H1 (cell line): ENCODE measurements at regions not wholly inside any gene's neighbourhood (a gene's known extent, or its start where the extent isn't known, plus 50 kb on each side); places are given as distances from the start of the nearest gene placed in this dataset.

Experiments used
- CTCF ChIA-PET: fragments of 300-600 bp; sonication (Branson Sonifier 250); formaldehyde crosslinking; loops from one replicate; lab custom pipeline; 2021; ENCODE audit not compliant: partially characterized antibody; lab: Charles Lee
- POLR2A ChIA-PET: fragments of 300-600 bp; sonication (Branson Sonifier 250); formaldehyde crosslinking; loops from one replicate; lab custom pipeline; 2021; ENCODE audit warnings: inconsistent platforms; ENCODE audit not compliant: partially characterized antibody; lab: Charles Lee
- DNase-seq, 2 experiments: peaks; one replicate each; pipeline versions ENCODE4 v3.0.0 to v3.0.0-alpha.2; 2010 to 2022; ENCODE audit warnings: low spot score in 2 of 2, low read depth in 1 of 2, mixed read lengths in 1 of 2
- FAIRE-seq: peaks from 2 replicates; lab custom pipeline; 2011; peaks lifted over from hg19 to GRCh38; lab: Jason Lieb, UNC
- H2AFZ ChIP-seq: 2 replicates; pipeline ENCODE4 v1.8.1; 2012; ENCODE audit warnings: low read length, inconsistent platforms
- H2AK5ac ChIP-seq: 2 replicates; pipeline ENCODE4 v1.6.1; 2013; ENCODE audit warnings: low read depth, low read length
- H2BK120ac ChIP-seq: replicated peaks from 2 replicates; pipeline ENCODE3; 2013; ENCODE audit warnings: low read depth, low read length, inconsistent platforms
- H2BK12ac ChIP-seq: 2 replicates; pipeline ENCODE4 v1.6.1; 2013; ENCODE audit warnings: low read depth, low read length
- H2BK15ac ChIP-seq: 2 replicates; pipeline ENCODE4 v1.6.1; 2013; ENCODE audit warnings: low read length
- H2BK20ac ChIP-seq: 2 replicates; pipeline ENCODE4 v1.6.1; 2013; ENCODE audit warnings: low read length
- H2BK5ac ChIP-seq: 2 replicates; pipeline ENCODE4 v1.6.1; 2013; ENCODE audit warnings: low read depth, low read length
- H3K14ac ChIP-seq: 2 replicates; pipeline ENCODE4 v1.6.1; 2013; ENCODE audit warnings: inconsistent platforms; ENCODE audit not compliant: insufficient read length
- H3K18ac ChIP-seq: 2 replicates; pipeline ENCODE4 v1.6.1; 2013; ENCODE audit warnings: low read length; ENCODE audit errors: extremely low read depth
- H3K23ac ChIP-seq: 2 replicates; pipeline ENCODE4 v1.6.1; 2013; ENCODE audit warnings: inconsistent platforms; ENCODE audit not compliant: insufficient read length
- H3K23me2 ChIP-seq: 2 replicates; pipeline ENCODE4 v1.6.1; 2013; ENCODE audit warnings: low read depth, low read length
- H3K27ac ChIP-seq: 2 replicates; pipeline ENCODE4 v1.6.1; 2011; ENCODE audit warnings: low read depth, low read length, inconsistent platforms
- H3K27me3 ChIP-seq, 4 experiments: replicated peaks in 1 of 4; 1 replicate in 1 of 4; 2 replicates in 3 of 4; pipeline versions ENCODE4 v1.6.1 to v1.8.1; 2011 to 2013; ENCODE audit warnings: low read length in 3 of 4, mild to moderate bottlenecking in 3 of 4, inconsistent platforms in 2 of 4, mixed read lengths in 2 of 4, moderate library complexity in 1 of 4; ENCODE audit not compliant: control insufficient read depth in 3 of 4, insufficient read depth in 3 of 4; ENCODE audit errors: extremely low read depth in 1 of 4
- H3K36me3 ChIP-seq, 4 experiments: 2 replicates each; pipeline versions ENCODE4 v1.6.1 to v1.8.1; 2011 to 2013; ENCODE audit warnings: mild to moderate bottlenecking in 4 of 4, low read length in 3 of 4, moderate library complexity in 2 of 4, control low read depth in 1 of 4, inconsistent platforms in 1 of 4; ENCODE audit not compliant: insufficient read depth in 4 of 4, control insufficient read depth in 2 of 4
- H3K4ac ChIP-seq: replicated peaks from 2 replicates; pipeline ENCODE3; 2013; ENCODE audit warnings: low read length, low read depth, mixed read lengths, inconsistent platforms; ENCODE audit not compliant: insufficient read length
- H3K4me1 ChIP-seq, 4 experiments: replicated peaks in 1 of 4; 1 replicate in 1 of 4; 2 replicates in 3 of 4; pipeline versions ENCODE4 v1.6.1 to v1.8.1; 2011 to 2013; ENCODE audit warnings: low read length in 3 of 4, inconsistent platforms in 2 of 4, mixed read lengths in 1 of 4; ENCODE audit not compliant: insufficient read depth in 4 of 4, control insufficient read depth in 3 of 4
- H3K4me2 ChIP-seq, 2 experiments: 2 replicates each; pipeline versions ENCODE4 v1.6.1 to v1.8.1; 2011 to 2013; ENCODE audit warnings: low read depth in 2 of 2, low read length in 2 of 2, control low read depth in 1 of 2, inconsistent platforms in 1 of 2, mild to moderate bottlenecking in 1 of 2; ENCODE audit not compliant: insufficient read depth in 1 of 2
- H3K4me3 ChIP-seq, 4 experiments: fragments of 200-600, 300-600 bp in 1 of 4; sonication (generic), shearing (Covaris generic), sonication (Bioruptor Twin) in 1 of 4; 2 replicates each; pipeline versions ENCODE4 v1.5.1 to v1.8.1; 2011 to 2016; ENCODE audit warnings: low read length in 4 of 4, low read depth in 3 of 4, control low read depth in 2 of 4, inconsistent platforms in 2 of 4, mild to moderate bottlenecking in 2 of 4, mixed read lengths in 1 of 4, moderate library complexity in 1 of 4; ENCODE audit not compliant: insufficient read depth in 2 of 4; ENCODE audit errors: extremely low read depth in 1 of 4
- H3K56ac ChIP-seq: replicated peaks from 2 replicates; pipeline ENCODE3; 2013; ENCODE audit warnings: low read depth, mild to moderate bottlenecking, mixed read lengths, low read length, inconsistent platforms; ENCODE audit not compliant: insufficient read length
- H3K79me1 ChIP-seq: 2 replicates; pipeline ENCODE4 v1.6.1; 2013; ENCODE audit warnings: low read depth, low read length, control low read depth
- H3K79me2 ChIP-seq, 2 experiments: 2 replicates each; pipeline versions ENCODE4 v1.6.1 to v1.8.1; 2012 to 2013; ENCODE audit warnings: low read length in 2 of 2, mild to moderate bottlenecking in 2 of 2, inconsistent platforms in 1 of 2; ENCODE audit not compliant: insufficient read depth in 2 of 2, control insufficient read depth in 1 of 2
- H3K9ac ChIP-seq, 4 experiments: replicated peaks in 1 of 4; 1 replicate in 1 of 4; 2 replicates in 3 of 4; pipeline versions ENCODE4 v1.6.1 to v1.8.1; 2011 to 2013; ENCODE audit warnings: low read depth in 3 of 4, low read length in 3 of 4, control low read depth in 2 of 4, mild to moderate bottlenecking in 2 of 4, moderate library complexity in 2 of 4, inconsistent platforms in 1 of 4; ENCODE audit errors: extremely low read depth in 1 of 4
- H3K9me3 ChIP-seq, 2 experiments: 2 replicates each; pipeline versions ENCODE4 v1.6.1 to v1.8.1; 2012 to 2013; ENCODE audit warnings: mild to moderate bottlenecking in 2 of 2, moderate library complexity in 2 of 2, control low read depth in 1 of 2, inconsistent platforms in 1 of 2, low read depth in 1 of 2, low read length in 1 of 2, mixed read lengths in 1 of 2; ENCODE audit not compliant: insufficient read depth in 2 of 2
- H4K20me1 ChIP-seq, 2 experiments: replicated peaks in 1 of 2; 2 replicates each; pipeline versions ENCODE3 to v1.8.1; 2011 to 2013; ENCODE audit warnings: inconsistent platforms in 2 of 2, low read length in 2 of 2, mild to moderate bottlenecking in 1 of 2; ENCODE audit not compliant: insufficient read depth in 2 of 2, control insufficient read depth in 1 of 2
- H4K5ac ChIP-seq: 2 replicates; pipeline ENCODE4 v1.6.1; 2013; ENCODE audit warnings: low read length, low read depth, mixed read lengths, inconsistent platforms; ENCODE audit not compliant: insufficient read length
- H4K8ac ChIP-seq: 2 replicates; pipeline ENCODE4 v1.8.0; 2013; ENCODE audit warnings: mild to moderate bottlenecking, moderate library complexity, low read length, inconsistent platforms; ENCODE audit not compliant: insufficient read depth; ENCODE audit errors: extremely low read depth
- H4K91ac ChIP-seq: replicated peaks from 2 replicates; pipeline ENCODE3; 2013; ENCODE audit warnings: low read length, mixed read lengths, inconsistent platforms; ENCODE audit not compliant: insufficient read length
- EGR1 ChIP-seq: IDR thresholded peaks from 2 replicates; pipeline ENCODE4 v1.6.1; 2011; ENCODE audit warnings: low read depth, low read length, borderline replicate concordance
- POLR2A ChIP-seq, 2 experiments: IDR thresholded peaks; 1 replicate in 1 of 2; 2 replicates in 1 of 2; pipeline ENCODE4 v1.6.1; 2011; ENCODE audit warnings: low read depth in 2 of 2, low read length in 2 of 2, mild to moderate bottlenecking in 2 of 2; ENCODE audit errors: control extremely low read depth in 1 of 2
- RBBP5 ChIP-seq: IDR thresholded peaks from 2 replicates; pipeline ENCODE4 v1.7.1; 2012; ENCODE audit warnings: low read depth, mild to moderate bottlenecking, inconsistent platforms, low read length, moderate library complexity, borderline replicate concordance
- SP1 ChIP-seq: IDR thresholded peaks from 2 replicates; pipeline ENCODE4 v1.6.1; 2011; ENCODE audit warnings: low read depth, low read length
- WGBS, 2 experiments: shearing (Covaris generic) in 1 of 2; methylation state at CpG; one replicate each; pipeline versions ENCODE4 v1.1.6 to v1.1.7; 2013 to 2015; ENCODE audit warnings: low lambda C conversion rate in 2 of 2, mixed read lengths in 2 of 2, inconsistent platforms in 1 of 2, low coverage in 1 of 2, missing lambda C conversion rate in 1 of 2; ENCODE audit not compliant: insufficient replicate concordance in 2 of 2, insufficient coverage in 1 of 2, insufficient read length in 1 of 2; ENCODE audit errors: extremely low coverage in 1 of 2, missing lambda C conversion rate in 1 of 2; 5-methylcytosine and 5-hydroxymethylcytosine counted together

DNA sequence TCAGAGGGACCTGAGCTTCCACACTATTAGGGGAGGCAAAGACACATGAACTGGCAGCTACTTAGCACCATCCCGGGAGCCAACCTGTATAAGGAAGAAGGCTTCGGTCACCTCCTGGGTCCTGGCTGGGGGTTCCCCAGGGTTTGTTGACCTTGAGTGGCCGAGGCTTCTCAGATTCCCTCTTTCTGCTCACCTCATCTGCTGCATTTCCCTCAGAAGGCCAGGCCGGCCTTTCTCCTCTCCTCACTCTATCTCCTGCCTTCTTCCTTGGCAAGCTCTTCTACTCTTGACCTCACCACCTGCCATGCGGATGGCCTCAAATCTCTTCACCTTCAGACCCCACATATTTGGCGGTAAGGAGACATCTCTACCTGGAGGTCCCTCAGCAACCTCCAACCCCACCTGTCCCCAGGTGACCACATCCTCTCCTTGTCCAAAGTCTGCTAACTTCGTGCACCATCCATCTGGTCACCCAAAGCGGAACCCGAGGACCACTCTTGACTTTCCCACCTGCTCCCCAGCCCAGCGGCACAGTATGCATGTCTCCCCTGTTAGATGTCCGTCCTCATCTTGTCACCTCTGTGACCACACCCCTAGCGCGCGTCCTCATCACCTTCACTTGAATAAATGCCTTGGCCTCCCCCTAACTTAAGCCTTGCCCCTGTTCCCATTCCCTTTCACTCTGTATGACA, 133.8 kb upstream of the UNC5B start:
- H2AFZ ChIP-seq = no peak overlapping the region
- H3K23me2 ChIP-seq = no peaks in the 10 kb centered on the region
- POLR2A ChIA-PET = no interaction called here
- no peaks in the 10 kb centered on the region; a peak in 1 of 7 replicates for H3K27me3 ChIP-seq
- DNase-seq = peak in 1 of 2 experiments; percentile 11
- H2BK120ac ChIP-seq = no peak overlapping the region
- H3K14ac ChIP-seq = no peak overlapping the region
- H4K20me1 ChIP-seq = no peaks in the 10 kb centered on the region
- H3K4ac ChIP-seq = no peak overlapping the region
- H2BK12ac ChIP-seq = no peak overlapping the region
- no peak overlapping the region for H3K23ac ChIP-seq
- H2BK15ac ChIP-seq = no peak overlapping the region
- H3K27ac ChIP-seq = no peak overlapping the region
- H2BK5ac ChIP-seq = no peak overlapping the region
- 93% methylated on average over 14 of the region's 14 CpGs; no CpG with 5 or more reads in 1 of the 2 experiments for WGBS, 2 experiments
- no peak overlapping the region for H3K9ac ChIP-seq
- no peaks in the 10 kb centered on the region for H3K79me1 ChIP-seq
- no peaks in the 10 kb centered on the region for H3K9me3 ChIP-seq
- H3K79me2 ChIP-seq = no peaks in the 10 kb centered on the region
- TF ChIP-seq SP1 (no peak), POLR2A (IDR thresholded peaks at IDR 0.05; ENCODE audit: control extremely low read depth in 1 of 2, low read depth in 2 of 2, low read length in 2 of 2) (no peak), RBBP5 (no peak), EGR1 (no peak)
- TF ChIP-seq, all 59 proteins: peak for 0
- CTCF ChIA-PET = interaction anchor here (5.4 kb wide), 1 partner anchor 174 kb away, joined by 25 read pairs; no protein-coding TSS in a partner anchor
- Histone ChIP-seq H3K18ac (no peak overlapping the region), H2BK20ac (no peak overlapping the region), H3K36me3 (no peaks in the 10 kb centered on the region), H2AK5ac (no peak overlapping the region), H3K4me1 (peaks cover 3 to 27% (median 11%) of the 10 kb centered on the region in 4 experiments; a peak in 6 of 7 replicates), H4K8ac (no peak overlapping the region), H4K91ac (no peak overlapping the region), H3K4me2 (no peak overlapping the region), H3K4me3 (no peak overlapping the region), H4K5ac (no peak overlapping the region), H3K56ac (no peak overlapping the region)
- no peak for FAIRE-seq
